Activated naive CD4-positive, alpha-beta T cell (primary cell): ENCODE measurements at regions not wholly inside any gene's neighbourhood (a gene's known extent, or its start where the extent isn't known, plus 50 kb on each side); places are given as distances from the start of the nearest gene placed in this dataset.
"Not testable (repeated sequence)": the region's sequence is repeated elsewhere in the genome, so short reads cannot be mapped to it uniquely, and the experiment has no call there.

Experiments used
- DNase-seq, 4 experiments: peaks; one replicate each; lab custom pipeline; 2025; lab: John Stamatoyannopoulos, UW

- DNase-seq, result no peak
Measured at GRCh38 chr3:176628101-176628639, 569.1 kb downstream of the TBL1XR1 start.

- DNase-seq, result no peak
Measured at GRCh38 chr3:176623468-176624150, 573.7 kb downstream of the TBL1XR1 start.

- no peak for DNase-seq
Measured at GRCh38 chr3:176619833-176620232, 577.4 kb downstream of the TBL1XR1 start.

GRCh38 chr3:176615826-176616225 lies 581.5 kb downstream of the TBL1XR1 start:
- no peak for DNase-seq

- no peak for DNase-seq
Measured at GRCh38 chr3:176611703-176612102, 585.6 kb downstream of the TBL1XR1 start.

- DNase-seq, result no peak
Measured at GRCh38 chr3:176609361-176609760, 587.9 kb downstream of the TBL1XR1 start.

- not testable (repeated sequence) for DNase-seq
Measured at GRCh38 chr3:176605553-176605952, 591.7 kb downstream of the TBL1XR1 start.

- DNase-seq, result no peak
Measured at GRCh38 chr3:176595307-176595706, 602.0 kb downstream of the TBL1XR1 start.

GRCh38 chr3:176590722-176591121 lies 606.6 kb downstream of the TBL1XR1 start:
- DNase-seq, result no peak

- DNase-seq, result no peak
Measured at GRCh38 chr3:176587089-176587488, 610.2 kb downstream of the TBL1XR1 start.

- DNase-seq, result no peak
Measured at GRCh38 chr3:176584413-176585176, 612.7 kb downstream of the TBL1XR1 start.

- DNase-seq, result no peak
Measured at GRCh38 chr3:176583956-176584355, 613.3 kb downstream of the TBL1XR1 start.

- no peak for DNase-seq
Measured at GRCh38 chr3:176581589-176581988, 615.7 kb downstream of the TBL1XR1 start.

GRCh38 chr3:176579711-176580185 lies 617.5 kb downstream of the TBL1XR1 start:
- no peak for DNase-seq

GRCh38 chr3:176578316-176578715 lies 619.0 kb downstream of the TBL1XR1 start:
- no peak for DNase-seq

GRCh38 chr3:176577447-176577846 lies 619.8 kb downstream of the TBL1XR1 start:
- no peak for DNase-seq

GRCh38 chr3:176574786-176575185 lies 622.5 kb downstream of the TBL1XR1 start:
- DNase-seq, result no peak

GRCh38 chr3:176571926-176572325 lies 625.4 kb downstream of the TBL1XR1 start:
- DNase-seq, result no peak

- DNase-seq, result no peak
Measured at GRCh38 chr3:176570992-176571391, 626.3 kb downstream of the TBL1XR1 start.

GRCh38 chr3:176568189-176568588 lies 629.1 kb downstream of the TBL1XR1 start:
- no peak for DNase-seq

GRCh38 chr3:176566757-176567156 lies 630.5 kb downstream of the TBL1XR1 start:
- no peak for DNase-seq

- DNase-seq, result no peak
Measured at GRCh38 chr3:176562331-176562730, 635.0 kb downstream of the TBL1XR1 start.

GRCh38 chr3:176561826-176562225 lies 635.5 kb downstream of the TBL1XR1 start:
- DNase-seq, result no peak
